Peyer's patch (tissue), 4 donors: ENCODE measurements at regions not wholly inside any gene's neighbourhood (a gene's known extent, or its start where the extent isn't known, plus 50 kb on each side); places are given as distances from the start of the nearest gene placed in this dataset.

ENCODE experiments used
- CTCF ChIP-seq, 6 experiments: fragments of 450-650 bp in 4 of 6; fragments of 200-600 bp in 2 of 6; sonication (generic) in 1 of 6; IDR thresholded peaks; one replicate each; pipeline ENCODE4 v1.5.1; 2017 to 2019; ENCODE audit warnings: antibody characterized with exemption in 6 of 6, mild to moderate bottlenecking in 3 of 6, moderate library complexity in 1 of 6
- POLR2A ChIP-seq, 2 donors: fragments of 450-650 bp; IDR thresholded peaks; one replicate each; pipeline ENCODE4 v1.5.1; 2017; ENCODE audit warnings: antibody characterized with exemption in 2 of 2, mild to moderate bottlenecking in 2 of 2, moderate library complexity in 2 of 2

GRCh38 chr10:53314876-53315275 is 542.3 kb upstream of the MBL2 start:
- TF ChIP-seq POLR2A (IDR thresholded peaks at IDR 0.05): no peak
- TF ChIP-seq CTCF (IDR thresholded peaks at IDR 0.05): no peak
